Lower leg skin (tissue), 4 donors: ENCODE measurements at regions not wholly inside any gene's neighbourhood (a gene's known extent, or its start where the extent isn't known, plus 50 kb on each side); places are given as distances from the start of the nearest gene placed in this dataset.

ENCODE experiments used
- DNase-seq, 2 donors: peaks; one replicate each; pipeline ENCODE4 v3.0.0-alpha.2; 2019; ENCODE audit warnings: low spot score in 2 of 2
- H3K4me3 ChIP-seq: fragments of 200-600 bp; sonication (generic); 2 replicates; pipeline ENCODE4 v1.5.1; 2017; ENCODE audit warnings: mild to moderate bottlenecking, low read depth; ENCODE audit not compliant: poor library complexity, severe bottlenecking
- CTCF ChIP-seq, 3 donors: fragments of 450-650 bp; IDR thresholded peaks; one replicate each; pipeline ENCODE4 v1.5.1; 2016; ENCODE audit warnings: antibody characterized with exemption in 3 of 3, mild to moderate bottlenecking in 3 of 3, moderate library complexity in 2 of 3
- POLR2A ChIP-seq, 2 donors: fragments of 450-650 bp; IDR thresholded peaks; one replicate each; pipeline ENCODE4 v1.6.1; 2016 to 2017; ENCODE audit warnings: antibody characterized with exemption in 2 of 2, mild to moderate bottlenecking in 1 of 2, moderate library complexity in 1 of 2
- WGBS, 2 donors: methylation state at CpG; one replicate each; pipeline ENCODE4 v1.1.5; 2018; 5-methylcytosine and 5-hydroxymethylcytosine counted together
- intact Hi-C: fragments of 100-400 bp; cut with DNase I; formaldehyde crosslinking; loops from one replicate; pipeline ENCODE4 v1.15.0; 2023; ENCODE audit warnings: low total_unique reads

DNA sequence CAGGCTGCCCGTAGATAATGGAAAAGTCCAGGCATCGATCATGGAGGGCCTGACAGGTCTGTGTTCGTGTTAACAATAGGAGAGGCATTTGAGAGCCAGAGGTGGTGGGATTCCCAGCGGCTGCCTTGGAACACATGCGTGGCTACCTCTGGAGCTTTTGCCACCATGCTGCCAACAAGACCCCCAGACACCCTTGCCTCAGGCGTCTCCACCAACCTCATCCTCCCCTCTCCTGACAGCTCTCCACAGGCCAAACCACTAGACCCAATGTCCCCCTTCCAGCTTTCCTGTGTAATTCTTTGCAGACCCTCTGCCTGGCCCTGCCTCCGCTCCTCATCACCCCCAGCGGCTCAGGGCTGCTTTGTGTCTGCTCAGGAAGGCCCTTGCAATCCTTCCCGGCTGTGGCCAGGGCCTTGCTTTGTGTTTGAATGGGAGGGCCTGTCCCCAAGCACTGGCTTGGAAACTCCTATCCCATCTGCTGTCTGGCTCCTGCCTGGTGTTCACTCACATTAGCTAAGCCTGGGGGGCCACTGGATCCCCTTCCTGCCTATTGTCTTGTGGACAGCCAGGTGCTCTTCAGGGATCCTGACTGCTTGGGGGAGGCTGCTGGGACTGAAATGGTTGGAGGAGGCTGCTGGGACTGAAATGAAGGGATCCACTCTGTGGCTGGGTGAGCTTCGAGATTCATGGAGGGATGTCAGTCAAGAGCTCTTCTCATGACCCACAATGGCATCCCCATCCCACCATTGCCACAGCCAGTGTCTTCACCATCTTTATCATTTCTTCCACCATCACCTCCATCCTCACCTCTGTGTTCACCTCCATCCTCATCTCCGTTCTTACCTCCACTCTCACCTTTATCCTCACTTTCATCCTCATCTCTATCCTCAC is 60.8 kb upstream of the ELN start:
- no peak overlapping the region for H3K4me3 ChIP-seq
- intact Hi-C loops, result loop anchor here (10.0 kb wide), 1 partner anchor 102 kb away; the partner anchor contains the start of gene TMEM270
- WGBS, 2 donors, result 87 to 91% methylated on average over 11 of the region's 11 CpGs
- TF ChIP-seq CTCF (IDR thresholded peaks at IDR 0.05) (no peak), POLR2A (IDR thresholded peaks at IDR 0.05) (no peak)
- peak; percentile 7 to 72 for DNase-seq

DNA sequence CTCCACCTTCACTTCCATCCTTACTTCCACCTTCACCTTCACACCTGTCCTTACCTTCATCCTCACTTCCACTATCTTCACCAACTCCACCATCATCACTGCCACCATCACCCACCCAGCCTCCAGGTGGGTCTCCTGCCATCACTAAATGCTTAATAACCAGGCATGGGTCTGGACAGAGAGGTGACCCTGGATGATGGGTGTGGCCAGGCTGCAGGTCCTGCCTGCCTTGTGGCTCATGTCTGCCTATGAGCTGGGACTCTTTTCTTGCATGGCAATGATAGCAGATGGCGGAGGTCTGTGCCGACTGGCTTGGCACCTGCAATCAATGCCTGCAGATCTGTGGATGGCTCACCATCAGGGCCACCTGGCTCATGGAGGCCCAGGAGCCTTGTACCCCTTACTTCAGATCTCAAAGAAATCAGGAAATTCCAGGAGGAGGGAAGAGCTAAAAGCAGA is 60.1 kb upstream of the ELN start:
- 89 to 97% methylated on average over 2 of the region's 2 CpGs for WGBS, 2 donors
- intact Hi-C loops, result loop anchor here (10.0 kb wide), 1 partner anchor 103 kb away; the partner anchor contains the start of gene TMEM270
- peak; percentile 6 to 45 for DNase-seq
- no peak overlapping the region for H3K4me3 ChIP-seq
- no peak for TF ChIP-seq POLR2A (IDR thresholded peaks at IDR 0.05)
- no peak for TF ChIP-seq CTCF (IDR thresholded peaks at IDR 0.05)

- intact Hi-C loops, result loop anchor here (10.0 kb wide), 1 partner anchor 104 kb away; the partner anchor contains the start of gene TMEM270
- TF ChIP-seq POLR2A (IDR thresholded peaks at IDR 0.05) (no peak), CTCF (IDR thresholded peaks at IDR 0.05) (no peak)
- no peak overlapping the region for H3K4me3 ChIP-seq
- DNase-seq, result no peak
These were observed 59.5 kb upstream of the ELN start for GRCh38 chr7:73968487-73968886.

- no peak for DNase-seq
- intact Hi-C loops, result loop anchor here (10.0 kb wide), 1 partner anchor 105 kb away; the partner anchor contains the start of gene TMEM270
- 86 to 94% methylated on average over 4 of the region's 4 CpGs for WGBS, 2 donors
- H3K4me3 ChIP-seq, result no peak overlapping the region
- TF ChIP-seq POLR2A (IDR thresholded peaks at IDR 0.05) (no peak), CTCF (IDR thresholded peaks at IDR 0.05) (no peak)
These were observed 58.0 kb upstream of the ELN start for GRCh38 chr7:73969991-73970390.

- intact Hi-C loops, result no loop called here
- DNase-seq, result peak; percentile 11 to 70
- 67 to 72% methylated on average over 8 to 12 of the region's 12 CpGs for WGBS, 2 donors
- H3K4me3 ChIP-seq, result no peak overlapping the region
- no peak for TF ChIP-seq CTCF (IDR thresholded peaks at IDR 0.05)
- TF ChIP-seq POLR2A (IDR thresholded peaks at IDR 0.05), result no peak
These were observed 57.2 kb upstream of the ELN start for GRCh38 chr7:73970801-73971229.
